ENCODE measurements at regions not wholly inside any gene's neighbourhood (a gene's known extent, or its start where the extent isn't known, plus 50 kb on each side); places are given as distances from the start of the nearest gene placed in this dataset.
"Not testable (repeated sequence)": the region's sequence is repeated elsewhere in the genome, so short reads cannot be mapped to it uniquely, and the experiment has no call there.

- DNase-seq (ENCODE audit: low read depth): no peak
Measured at GRCh38 chr20:22819112-22819511, 216.0 kb upstream of the SSTR4 start.

- DNase-seq (ENCODE audit: low read depth): no peak
Measured at GRCh38 chr20:22819784-22820183, 215.3 kb upstream of the SSTR4 start.

- DNase-seq (ENCODE audit: low read depth): no peak
Measured at GRCh38 chr20:22821081-22821727, 213.9 kb upstream of the SSTR4 start.

DNA sequence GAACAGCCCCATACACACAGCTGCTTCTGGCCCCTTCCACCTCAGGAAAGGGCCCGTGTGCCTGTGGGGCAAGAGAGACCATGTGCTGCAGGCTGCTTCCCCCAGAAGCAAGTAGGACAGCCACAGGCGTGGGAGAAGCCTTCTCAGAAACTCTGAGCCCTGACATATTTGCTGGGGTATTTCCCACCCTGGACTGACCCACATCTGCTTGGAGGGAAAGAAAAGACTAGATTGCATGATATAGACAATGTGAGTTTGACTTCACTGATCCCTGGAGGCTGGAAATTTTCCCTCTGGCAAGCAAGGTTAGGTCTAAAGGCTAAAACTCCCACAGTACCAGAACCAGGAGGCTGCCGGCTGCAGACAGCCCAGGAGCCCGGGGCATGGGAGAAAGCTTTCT is 213.3 kb upstream of the SSTR4 start:
- no peak for DNase-seq (ENCODE audit: low read depth)

GRCh38 chr20:22823119-22823518 is 212.0 kb upstream of the SSTR4 start:
- no peak for DNase-seq (ENCODE audit: low read depth)

- DNase-seq (ENCODE audit: low read depth): no peak
Measured at GRCh38 chr20:22824077-22824476, 211.0 kb upstream of the SSTR4 start.

- DNase-seq (ENCODE audit: low read depth): no peak
Measured at GRCh38 chr20:22825076-22825475, 210.0 kb upstream of the SSTR4 start.

DNA sequence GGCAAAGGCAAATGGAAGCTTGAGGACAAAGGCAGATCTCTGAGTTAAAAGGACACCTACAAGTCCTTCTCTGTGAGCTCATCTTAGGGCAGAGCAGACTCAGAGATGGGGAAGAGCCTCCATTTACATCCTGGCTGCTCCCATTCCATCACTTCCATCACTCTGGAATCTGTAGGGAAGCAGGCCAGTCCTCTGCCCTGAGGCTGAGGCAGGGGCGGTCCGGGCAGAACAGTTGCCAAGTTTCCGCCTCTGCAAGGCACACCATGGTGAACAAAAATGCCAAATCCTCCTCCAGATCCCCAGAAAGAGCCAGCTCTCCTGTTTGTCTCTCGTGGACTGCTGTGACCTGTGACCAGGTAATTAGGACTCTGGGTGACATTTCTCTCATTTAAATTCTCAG is 209.6 kb upstream of the SSTR4 start:
- DNase-seq (ENCODE audit: low read depth): no peak

GRCh38 chr20:22826306-22827230 is 208.5 kb upstream of the SSTR4 start:
- DNase-seq (ENCODE audit: low read depth): no peak

DNA sequence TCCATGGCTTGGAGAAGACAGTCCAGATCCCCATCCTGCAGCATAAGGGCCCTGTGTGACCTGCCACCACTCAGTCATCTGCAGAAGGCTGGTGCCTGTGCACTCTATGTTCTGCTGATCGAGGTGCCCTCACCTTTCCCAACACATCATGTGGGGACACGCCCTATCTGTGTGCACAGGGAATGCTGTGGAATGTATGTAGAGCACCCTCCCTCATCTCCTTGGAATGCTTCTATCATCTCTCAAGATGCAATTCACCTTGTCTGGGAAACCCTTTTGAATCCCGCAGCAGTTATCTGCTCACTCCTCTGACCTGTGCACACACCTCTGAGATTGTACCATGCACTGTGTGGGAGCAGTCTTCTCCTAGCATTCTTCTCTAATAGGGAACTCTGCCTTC is 207.2 kb upstream of the SSTR4 start:
- no peak for DNase-seq (ENCODE audit: low read depth)

DNA sequence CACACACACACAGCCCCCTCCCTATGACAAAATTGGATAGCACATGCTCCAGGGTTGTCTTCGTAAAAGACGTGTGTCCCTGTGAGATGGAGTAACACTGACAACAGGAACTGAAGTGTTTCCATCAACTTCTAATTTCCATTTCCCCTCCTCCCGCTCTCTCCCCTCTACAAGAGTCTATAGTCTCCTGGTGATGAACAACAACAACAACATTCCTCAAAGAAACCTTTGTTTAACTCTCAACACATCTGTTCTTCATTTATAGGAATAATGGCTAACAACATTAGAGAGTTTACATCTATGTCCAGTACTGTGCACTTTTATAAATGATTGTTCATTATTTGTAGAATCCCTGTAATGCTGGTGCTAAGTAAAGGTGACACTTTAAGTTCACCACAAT is 205.8 kb upstream of the SSTR4 start:
- no peak for DNase-seq (ENCODE audit: low read depth)

GRCh38 chr20:22830138-22830537 is 205.0 kb upstream of the SSTR4 start:
- DNase-seq (ENCODE audit: low read depth): no peak

- DNase-seq (ENCODE audit: low read depth): not testable (repeated sequence)
Measured at GRCh38 chr20:22830715-22831114, 204.4 kb upstream of the SSTR4 start.

GRCh38 chr20:22833851-22834250 is 201.3 kb upstream of the SSTR4 start:
- no peak for DNase-seq (ENCODE audit: low read depth)

GRCh38 chr20:22834651-22835256 is 200.4 kb upstream of the SSTR4 start:
- DNase-seq (ENCODE audit: low read depth): no peak

GRCh38 chr20:22836211-22836610 is 198.9 kb upstream of the SSTR4 start:
- DNase-seq (ENCODE audit: low read depth): no peak

DNA sequence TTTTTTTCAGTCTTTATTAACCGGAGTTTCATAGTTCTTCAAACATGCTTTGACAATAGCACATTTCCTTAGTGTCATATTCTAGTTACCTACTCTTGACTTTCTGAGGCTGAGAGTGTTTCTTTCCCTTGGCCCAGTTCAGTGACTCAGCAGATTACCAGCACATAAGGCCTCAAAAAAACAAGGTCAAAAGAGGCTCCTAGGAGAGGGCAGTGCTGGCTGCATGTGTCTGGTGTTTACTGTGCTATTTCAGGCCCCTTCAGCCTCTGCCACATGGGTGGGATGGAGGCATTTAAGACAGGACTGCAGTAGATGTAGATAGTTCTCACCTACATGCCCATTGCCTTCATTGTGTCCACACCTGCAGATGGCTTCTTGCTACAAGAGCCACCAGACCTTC is 198.2 kb upstream of the SSTR4 start:
- DNase-seq (ENCODE audit: low read depth): no peak

- no peak for DNase-seq (ENCODE audit: low read depth)
Measured at GRCh38 chr20:22838001-22838400, 197.1 kb upstream of the SSTR4 start.

- DNase-seq (ENCODE audit: low read depth): no peak
Measured at GRCh38 chr20:22841846-22842245, 193.3 kb upstream of the SSTR4 start.

DNA sequence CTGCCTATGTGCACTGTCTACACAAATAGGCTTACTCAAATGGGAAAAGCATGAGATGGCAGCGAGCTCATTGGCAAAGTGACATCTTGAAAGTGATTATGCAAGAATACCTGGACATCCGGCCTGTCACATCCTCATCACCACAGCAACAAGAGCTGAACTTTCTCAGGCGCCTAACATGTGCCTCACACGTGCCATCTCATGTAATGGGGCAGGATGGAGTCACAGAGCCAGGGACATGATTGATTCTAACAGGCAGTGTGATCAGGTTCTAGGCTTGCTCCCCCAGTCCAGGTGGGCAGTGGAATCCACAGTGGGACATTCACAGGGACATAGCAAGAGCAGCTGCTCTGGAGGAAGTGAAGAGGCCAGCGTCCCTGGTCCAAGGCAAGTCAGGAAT is 192.3 kb upstream of the SSTR4 start:
- no peak for DNase-seq (ENCODE audit: low read depth)

GRCh38 chr20:22844959-22845358 is 190.2 kb upstream of the SSTR4 start:
- no peak for DNase-seq (ENCODE audit: low read depth)

GRCh38 chr20:22846863-22847262 is 188.2 kb upstream of the SSTR4 start:
- DNase-seq (ENCODE audit: low read depth): no peak

DNA sequence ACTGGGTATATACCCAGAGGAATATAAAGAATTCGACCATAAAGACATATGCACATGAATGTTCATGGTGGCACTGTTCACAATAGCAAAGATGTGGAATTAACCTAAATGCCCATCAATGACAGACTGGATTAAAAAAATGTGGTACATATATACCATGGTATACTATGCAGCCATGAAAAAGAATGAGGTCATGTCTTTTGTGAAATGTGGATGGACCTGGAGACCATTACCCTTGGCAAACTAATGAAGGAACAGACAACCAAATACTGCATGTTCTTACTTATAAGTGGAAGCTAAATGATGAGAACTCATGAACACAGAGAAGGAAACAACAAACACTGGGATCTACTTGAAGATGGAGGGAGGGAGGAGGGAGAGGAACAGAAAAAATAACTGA is 186.7 kb upstream of the SSTR4 start:
- DNase-seq (ENCODE audit: low read depth): no peak

All from HS-27A (cell line).